OCI-LY1 (cell line): ENCODE measurements at regions not wholly inside any gene's neighbourhood (a gene's known extent, or its start where the extent isn't known, plus 50 kb on each side); places are given as distances from the start of the nearest gene placed in this dataset.

Experiments used
- H2AFZ ChIP-seq: fragments of 200-600 bp; sonication (generic), shearing (Covaris generic); 2 replicates; pipeline ENCODE4 v1.6.0; 2014; ENCODE audit warnings: antibody characterized with exemption, mild to moderate bottlenecking, low read length
- H3F3A ChIP-seq: fragments of 200-600 bp; sonication (generic), shearing (Covaris generic); 2 replicates; pipeline ENCODE4 v1.6.0; 2014; ENCODE audit warnings: mild to moderate bottlenecking, antibody characterized with exemption, low read length, moderate library complexity; ENCODE audit not compliant: insufficient read depth
- H3K27ac ChIP-seq: fragments of 200-600 bp; sonication (generic); 2 replicates; pipeline ENCODE4 v1.5.1; 2014; ENCODE audit warnings: low read length, mixed run types, mild to moderate bottlenecking, low read depth; ENCODE audit not compliant: poor library complexity, severe bottlenecking
- H3K27me3 ChIP-seq: fragments of 200-600 bp; sonication (generic); 2 replicates; pipeline ENCODE4 v1.6.0; 2014; ENCODE audit warnings: antibody characterized with exemption, mild to moderate bottlenecking, low read length, moderate library complexity; ENCODE audit not compliant: insufficient read depth
- H3K36me3 ChIP-seq: fragments of 200-600 bp; sonication (generic); 2 replicates; pipeline ENCODE4 v1.6.1; 2014; ENCODE audit warnings: mild to moderate bottlenecking, antibody characterized with exemption, low read length, moderate library complexity, mixed read lengths; ENCODE audit not compliant: insufficient read depth
- H3K4me1 ChIP-seq: fragments of 200-600 bp; sonication (generic); 2 replicates; pipeline ENCODE4 v1.5.1; 2014; ENCODE audit warnings: mild to moderate bottlenecking, low read length, moderate library complexity; ENCODE audit not compliant: insufficient read depth, severe bottlenecking
- H3K4me2 ChIP-seq: fragments of 200-600 bp; sonication (generic), shearing (Covaris generic); 2 replicates; pipeline ENCODE4 v1.6.1; 2014; ENCODE audit warnings: low read length
- H3K4me3 ChIP-seq: fragments of 200-600 bp; sonication (generic); 2 replicates; pipeline ENCODE4 v1.5.1; 2014; ENCODE audit warnings: low read length, low read depth, mild to moderate bottlenecking, mixed read lengths; ENCODE audit not compliant: poor library complexity, severe bottlenecking
- H3K79me2 ChIP-seq: fragments of 200-600 bp; shearing (Covaris generic); 2 replicates; pipeline ENCODE4 v1.6.1; 2016; ENCODE audit warnings: mixed run types, low read length, mixed read lengths; ENCODE audit not compliant: insufficient read depth
- H3K9ac ChIP-seq: fragments of 200-600 bp; sonication (generic), shearing (Covaris generic); 2 replicates; pipeline ENCODE4 v1.6.1; 2014; ENCODE audit warnings: mild to moderate bottlenecking, low read length, mixed read lengths
- H3K9me2 ChIP-seq: fragments of 200-600 bp; sonication (generic), shearing (Covaris generic); 2 replicates; pipeline ENCODE4 v1.6.1; 2014; ENCODE audit warnings: low read depth, mild to moderate bottlenecking, low read length, mixed read lengths
- H3K9me3 ChIP-seq: fragments of 200-600 bp; shearing (Covaris generic); 2 replicates; pipeline ENCODE4 v1.6.1; 2014; ENCODE audit warnings: low read length, mixed read lengths
- H4K20me1 ChIP-seq: fragments of 200-600 bp; sonication (generic), shearing (Covaris generic); 2 replicates; pipeline ENCODE4 v1.6.0; 2016; ENCODE audit warnings: mild to moderate bottlenecking, low read length; ENCODE audit not compliant: insufficient read depth
- CTCF ChIP-seq: fragments of 200-600 bp; sonication (generic), shearing (Covaris generic); IDR thresholded peaks from 2 replicates; pipeline ENCODE4 v1.5.1; 2017; ENCODE audit warnings: mild to moderate bottlenecking, antibody characterized with exemption, low read length, moderate library complexity, mixed read lengths
- EZH2 ChIP-seq: fragments of 200-600 bp; sonication (generic), shearing (Covaris generic); IDR thresholded peaks from 2 replicates; pipeline ENCODE4 v1.8.0; 2017; ENCODE audit warnings: borderline replicate concordance, mixed run types, mild to moderate bottlenecking, antibody characterized with exemption, low read length, moderate library complexity, mixed read lengths

GRCh38 chr1:228853637-228854036, 118.4 kb downstream of the RHOU start:
- Histone ChIP-seq H3K4me2 (no peak overlapping the region), H3K9me3 (no peaks in the 10 kb centered on the region)

GRCh38 chr1:228854907-228855306, 119.6 kb downstream of the RHOU start:
- Histone ChIP-seq H3K36me3 (no peaks in the 10 kb centered on the region), H3K79me2 (no peaks in the 10 kb centered on the region), H3K27me3 (no peaks in the 10 kb centered on the region)

More at GRCh38 chr1:228853637-228854036, 118.4 kb downstream of the RHOU start:
- Histone ChIP-seq H3F3A (no peaks in the 10 kb centered on the region), H3K9me2 (no peaks in the 10 kb centered on the region), H3K9ac (no peak overlapping the region), H2AFZ (no peak overlapping the region), H3K4me1 (no peaks in the 10 kb centered on the region), H4K20me1 (no peaks in the 10 kb centered on the region), H3K27ac (no peak overlapping the region), H3K27me3 (no peaks in the 10 kb centered on the region), H3K79me2 (no peaks in the 10 kb centered on the region), H3K4me3 (no peak overlapping the region), H3K36me3 (no peaks in the 10 kb centered on the region)
- TF ChIP-seq EZH2 (no peak), CTCF (no peak)

DNA sequence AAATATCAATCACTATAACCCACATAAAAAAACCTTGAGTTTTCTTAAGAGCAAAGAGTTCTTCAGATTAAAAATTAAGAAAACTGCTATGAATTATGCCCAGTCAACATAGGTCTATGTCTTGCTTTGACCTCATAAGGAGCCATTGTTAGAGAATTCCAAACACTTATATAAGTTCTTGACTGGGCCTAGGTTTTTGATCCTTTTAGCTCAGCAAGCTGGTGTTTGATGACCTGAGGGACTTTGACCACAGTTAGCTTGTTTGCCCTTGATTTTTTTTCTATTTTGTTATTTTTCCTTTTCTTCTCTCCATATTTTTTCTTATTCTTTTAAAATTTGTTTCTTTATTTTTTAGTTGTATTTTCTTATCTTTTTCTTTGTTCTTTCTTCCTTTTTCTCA, 122.3 kb downstream of the RHOU start:
- TF ChIP-seq CTCF, result no peak
- no peak for TF ChIP-seq EZH2
- no peaks in the 10 kb centered on the region for H3K36me3 ChIP-seq

More at GRCh38 chr1:228854907-228855306, 119.6 kb downstream of the RHOU start:
- Histone ChIP-seq H3K4me3 (no peak overlapping the region), H3F3A (no peaks in the 10 kb centered on the region), H3K9me3 (no peaks in the 10 kb centered on the region), H3K4me1 (no peaks in the 10 kb centered on the region), H3K9me2 (no peaks in the 10 kb centered on the region), H3K4me2 (no peak overlapping the region), H3K27ac (no peak overlapping the region), H3K9ac (no peak overlapping the region), H2AFZ (no peak overlapping the region), H4K20me1 (no peaks in the 10 kb centered on the region)
- TF ChIP-seq EZH2 (no peak), CTCF (no peak)

More for the DNA sequence above, 122.3 kb downstream of the RHOU start:
- Histone ChIP-seq H3K27ac (no peak overlapping the region), H3K9ac (no peak overlapping the region), H3K9me2 (no peaks in the 10 kb centered on the region), H3K4me2 (no peak overlapping the region), H3K27me3 (no peaks in the 10 kb centered on the region), H4K20me1 (no peaks in the 10 kb centered on the region), H3K4me3 (no peak overlapping the region), H3K79me2 (no peaks in the 10 kb centered on the region), H2AFZ (no peak overlapping the region), H3K9me3 (no peaks in the 10 kb centered on the region), H3K4me1 (no peaks in the 10 kb centered on the region), H3F3A (no peaks in the 10 kb centered on the region)
